ENCODE measurements at regions not wholly inside any gene's neighbourhood (a gene's known extent, or its start where the extent isn't known, plus 50 kb on each side); places are given as distances from the start of the nearest gene placed in this dataset.

- TF ChIP-seq PATZ1 (CRISPR knock-in tag; IDR thresholded peaks at IDR 0.05; ENCODE audit: borderline replicate concordance), result no peak
- TF ChIP-seq ZFP3 (CRISPR knock-in tag; IDR thresholded peaks at IDR 0.05), result no peak
- TF ChIP-seq SNAI2 (CRISPR knock-in tag; IDR thresholded peaks at IDR 0.05), result no peak
- TF ChIP-seq CREB5 (CRISPR knock-in tag; IDR thresholded peaks at IDR 0.05; ENCODE audit: low read depth), result no peak
- TF ChIP-seq PPARA (CRISPR knock-in tag; IDR thresholded peaks at IDR 0.05; ENCODE audit: borderline replicate concordance), result no peak
Measured at GRCh38 chr5:98064118-98064685, 709.3 kb upstream of the RGMB start.
